ENCODE measurements at regions not wholly inside any gene's neighbourhood (a gene's known extent, or its start where the extent isn't known, plus 50 kb on each side); places are given as distances from the start of the nearest gene placed in this dataset.
A peak's percentile ranks its signal among the peaks of the same experiment; 100 is the strongest.

DNA sequence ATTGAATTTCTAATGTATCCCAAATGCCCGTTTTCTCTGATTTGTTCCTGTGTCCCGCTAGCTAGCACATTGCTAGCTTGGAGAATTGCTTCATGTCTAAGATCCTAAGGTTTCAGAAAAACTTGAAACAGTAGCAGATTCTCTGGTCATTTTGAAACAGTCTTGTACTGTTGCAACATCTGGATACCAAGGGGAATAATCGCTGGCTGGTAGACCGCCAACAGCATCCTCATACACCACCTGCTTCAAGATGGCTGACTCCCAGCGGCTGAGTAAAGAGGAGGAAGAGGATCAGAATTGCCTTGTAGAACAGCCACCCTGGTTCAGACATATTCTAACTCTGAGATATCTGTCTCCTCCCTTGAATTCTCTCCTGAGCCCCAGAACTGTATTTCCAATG lies 226.7 kb upstream of the ELAC2 start:
- no peaks in the 10 kb centered on the region for H3K79me2 ChIP-seq (replicated peaks; ENCODE audit: insufficient read depth)
- no peak overlapping the region for H3K4me3 ChIP-seq
- Mint-ChIP-seq H3K4me3 (no peak overlapping the region), H3K4me1 (no peaks in the 10 kb centered on the region), H3K9me3 (peaks cover 4% of the 10 kb centered on the region; the same call in 1 of the 3 replicates), H3K36me3 (ENCODE audit: low read depth) (no peaks in the 10 kb centered on the region), H3K27ac (no peak overlapping the region), H3K27me3 (ENCODE audit: insufficient read depth, low read depth, poor library complexity) (no peaks in the 10 kb centered on the region)
- H3K27ac ChIP-seq (ENCODE audit: low read depth), result no peak overlapping the region
- no peak for DNase-seq (ENCODE audit: low spot score)
- no peaks in the 10 kb centered on the region for H3K4me1 ChIP-seq (ENCODE audit: insufficient read depth)
- ATAC-seq, result no peak
- no peaks in the 10 kb centered on the region for H4K20me1 ChIP-seq (replicated peaks; ENCODE audit: insufficient read depth)
- no peaks in the 10 kb centered on the region for H3F3A ChIP-seq (replicated peaks; ENCODE audit: low read depth)
- no peak overlapping the region for H3K4me2 ChIP-seq
- H2AFZ ChIP-seq, result peak overlapping the region; percentile 61
- no peaks in the 10 kb centered on the region for H3K27me3 ChIP-seq (ENCODE audit: insufficient read depth)
- no peaks in the 10 kb centered on the region for H3K9me2 ChIP-seq (ENCODE audit: insufficient read depth)
- H3K36me3 ChIP-seq (ENCODE audit: insufficient read depth), result no peaks in the 10 kb centered on the region
- no peak for TF ChIP-seq EZH2phosphoT487 (IDR thresholded peaks at IDR 0.05; ENCODE audit: unreplicated experiment)
- TF ChIP-seq ZNF114 (CRISPR knock-in tag; IDR thresholded peaks at IDR 0.05), result no peak
- no peak for TF ChIP-seq JUNB (IDR thresholded peaks at IDR 0.05; ENCODE audit: unreplicated experiment)
- TF ChIP-seq, protein P1, sequence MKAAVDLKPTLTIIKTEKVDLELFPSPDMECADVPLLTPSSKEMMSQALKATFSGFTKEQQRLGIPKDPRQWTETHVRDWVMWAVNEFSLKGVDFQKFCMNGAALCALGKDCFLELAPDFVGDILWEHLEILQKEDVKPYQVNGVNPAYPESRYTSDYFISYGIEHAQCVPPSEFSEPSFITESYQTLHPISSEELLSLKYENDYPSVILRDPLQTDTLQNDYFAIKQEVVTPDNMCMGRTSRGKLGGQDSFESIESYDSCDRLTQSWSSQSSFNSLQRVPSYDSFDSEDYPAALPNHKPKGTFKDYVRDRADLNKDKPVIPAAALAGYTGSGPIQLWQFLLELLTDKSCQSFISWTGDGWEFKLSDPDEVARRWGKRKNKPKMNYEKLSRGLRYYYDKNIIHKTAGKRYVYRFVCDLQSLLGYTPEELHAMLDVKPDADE (IDR thresholded peaks at IDR 0.05), result no peak
- TF ChIP-seq CREB1 (CRISPR knock-in tag; IDR thresholded peaks at IDR 0.05; ENCODE audit: low read depth), result no peak

DNA sequence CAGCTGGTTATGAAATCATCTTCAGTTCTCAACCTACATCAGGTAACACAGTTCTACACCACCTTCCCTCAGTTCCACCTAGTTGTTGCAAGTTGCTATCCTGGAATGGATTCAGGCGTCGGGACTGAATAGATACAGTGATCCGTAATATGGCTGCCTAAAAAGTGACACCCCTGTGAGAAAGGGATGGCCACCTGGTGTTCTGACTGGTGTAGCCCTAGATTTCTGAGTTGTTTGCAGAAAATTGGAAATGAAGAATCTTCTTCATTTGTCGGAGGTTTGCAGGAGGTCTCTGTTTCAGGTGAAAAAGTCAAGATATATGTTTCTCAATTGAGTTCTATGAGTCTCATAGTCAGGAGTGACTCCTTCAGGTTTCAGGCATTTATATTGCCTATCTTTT lies 225.8 kb upstream of the ELAC2 start:
- no peak overlapping the region for H3K27ac ChIP-seq (ENCODE audit: low read depth)
- no peaks in the 10 kb centered on the region for H3K4me1 ChIP-seq (ENCODE audit: insufficient read depth)
- DNase-seq (ENCODE audit: low spot score) (no peak), ATAC-seq (no peak)
- H3K36me3 ChIP-seq (ENCODE audit: insufficient read depth), result no peaks in the 10 kb centered on the region
- H3K4me2 ChIP-seq, result no peak overlapping the region
- Mint-ChIP-seq H3K27me3 (ENCODE audit: insufficient read depth, low read depth, poor library complexity) (no peaks in the 10 kb centered on the region), H3K9me3 (peaks cover 2% of the 10 kb centered on the region; the same call in 1 of the 3 replicates), H3K4me3 (no peak overlapping the region), H3K4me1 (no peaks in the 10 kb centered on the region), H3K27ac (no peak overlapping the region), H3K36me3 (ENCODE audit: low read depth) (no peaks in the 10 kb centered on the region)
- H3K9me2 ChIP-seq (ENCODE audit: insufficient read depth), result no peaks in the 10 kb centered on the region
- no peaks in the 10 kb centered on the region for H3K79me2 ChIP-seq (replicated peaks; ENCODE audit: insufficient read depth)
- H3F3A ChIP-seq (replicated peaks; ENCODE audit: low read depth), result no peaks in the 10 kb centered on the region
- H3K4me3 ChIP-seq, result no peak overlapping the region
- no peaks in the 10 kb centered on the region for H3K27me3 ChIP-seq (ENCODE audit: insufficient read depth)
- 0 out of 2 replicates have a peak overlapping the region, but pooled peaks have one; percentile 38 for H2AFZ ChIP-seq
- no peaks in the 10 kb centered on the region for H4K20me1 ChIP-seq (replicated peaks; ENCODE audit: insufficient read depth)
- TF ChIP-seq POLR2AphosphoS5 (IDR thresholded peaks at IDR 0.05; ENCODE audit: low read depth), result no peak
- no peak for TF ChIP-seq CREB1 (CRISPR knock-in tag; IDR thresholded peaks at IDR 0.05; ENCODE audit: low read depth)
- TF ChIP-seq STAT1 (IDR thresholded peaks at IDR 0.05; ENCODE audit: unreplicated experiment), result no peak
- TF ChIP-seq NANOG (IDR thresholded peaks at IDR 0.05; ENCODE audit: borderline replicate concordance), result no peak
- TF ChIP-seq, protein P2, sequence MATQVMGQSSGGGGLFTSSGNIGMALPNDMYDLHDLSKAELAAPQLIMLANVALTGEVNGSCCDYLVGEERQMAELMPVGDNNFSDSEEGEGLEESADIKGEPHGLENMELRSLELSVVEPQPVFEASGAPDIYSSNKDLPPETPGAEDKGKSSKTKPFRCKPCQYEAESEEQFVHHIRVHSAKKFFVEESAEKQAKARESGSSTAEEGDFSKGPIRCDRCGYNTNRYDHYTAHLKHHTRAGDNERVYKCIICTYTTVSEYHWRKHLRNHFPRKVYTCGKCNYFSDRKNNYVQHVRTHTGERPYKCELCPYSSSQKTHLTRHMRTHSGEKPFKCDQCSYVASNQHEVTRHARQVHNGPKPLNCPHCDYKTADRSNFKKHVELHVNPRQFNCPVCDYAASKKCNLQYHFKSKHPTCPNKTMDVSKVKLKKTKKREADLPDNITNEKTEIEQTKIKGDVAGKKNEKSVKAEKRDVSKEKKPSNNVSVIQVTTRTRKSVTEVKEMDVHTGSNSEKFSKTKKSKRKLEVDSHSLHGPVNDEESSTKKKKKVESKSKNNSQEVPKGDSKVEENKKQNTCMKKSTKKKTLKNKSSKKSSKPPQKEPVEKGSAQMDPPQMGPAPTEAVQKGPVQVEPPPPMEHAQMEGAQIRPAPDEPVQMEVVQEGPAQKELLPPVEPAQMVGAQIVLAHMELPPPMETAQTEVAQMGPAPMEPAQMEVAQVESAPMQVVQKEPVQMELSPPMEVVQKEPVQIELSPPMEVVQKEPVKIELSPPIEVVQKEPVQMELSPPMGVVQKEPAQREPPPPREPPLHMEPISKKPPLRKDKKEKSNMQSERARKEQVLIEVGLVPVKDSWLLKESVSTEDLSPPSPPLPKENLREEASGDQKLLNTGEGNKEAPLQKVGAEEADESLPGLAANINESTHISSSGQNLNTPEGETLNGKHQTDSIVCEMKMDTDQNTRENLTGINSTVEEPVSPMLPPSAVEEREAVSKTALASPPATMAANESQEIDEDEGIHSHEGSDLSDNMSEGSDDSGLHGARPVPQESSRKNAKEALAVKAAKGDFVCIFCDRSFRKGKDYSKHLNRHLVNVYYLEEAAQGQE (IDR thresholded peaks at IDR 0.05; ENCODE audit: unreplicated experiment), result no peak
- TF ChIP-seq, protein P1 (IDR thresholded peaks at IDR 0.05), result no peak
- TF ChIP-seq, protein P3, sequence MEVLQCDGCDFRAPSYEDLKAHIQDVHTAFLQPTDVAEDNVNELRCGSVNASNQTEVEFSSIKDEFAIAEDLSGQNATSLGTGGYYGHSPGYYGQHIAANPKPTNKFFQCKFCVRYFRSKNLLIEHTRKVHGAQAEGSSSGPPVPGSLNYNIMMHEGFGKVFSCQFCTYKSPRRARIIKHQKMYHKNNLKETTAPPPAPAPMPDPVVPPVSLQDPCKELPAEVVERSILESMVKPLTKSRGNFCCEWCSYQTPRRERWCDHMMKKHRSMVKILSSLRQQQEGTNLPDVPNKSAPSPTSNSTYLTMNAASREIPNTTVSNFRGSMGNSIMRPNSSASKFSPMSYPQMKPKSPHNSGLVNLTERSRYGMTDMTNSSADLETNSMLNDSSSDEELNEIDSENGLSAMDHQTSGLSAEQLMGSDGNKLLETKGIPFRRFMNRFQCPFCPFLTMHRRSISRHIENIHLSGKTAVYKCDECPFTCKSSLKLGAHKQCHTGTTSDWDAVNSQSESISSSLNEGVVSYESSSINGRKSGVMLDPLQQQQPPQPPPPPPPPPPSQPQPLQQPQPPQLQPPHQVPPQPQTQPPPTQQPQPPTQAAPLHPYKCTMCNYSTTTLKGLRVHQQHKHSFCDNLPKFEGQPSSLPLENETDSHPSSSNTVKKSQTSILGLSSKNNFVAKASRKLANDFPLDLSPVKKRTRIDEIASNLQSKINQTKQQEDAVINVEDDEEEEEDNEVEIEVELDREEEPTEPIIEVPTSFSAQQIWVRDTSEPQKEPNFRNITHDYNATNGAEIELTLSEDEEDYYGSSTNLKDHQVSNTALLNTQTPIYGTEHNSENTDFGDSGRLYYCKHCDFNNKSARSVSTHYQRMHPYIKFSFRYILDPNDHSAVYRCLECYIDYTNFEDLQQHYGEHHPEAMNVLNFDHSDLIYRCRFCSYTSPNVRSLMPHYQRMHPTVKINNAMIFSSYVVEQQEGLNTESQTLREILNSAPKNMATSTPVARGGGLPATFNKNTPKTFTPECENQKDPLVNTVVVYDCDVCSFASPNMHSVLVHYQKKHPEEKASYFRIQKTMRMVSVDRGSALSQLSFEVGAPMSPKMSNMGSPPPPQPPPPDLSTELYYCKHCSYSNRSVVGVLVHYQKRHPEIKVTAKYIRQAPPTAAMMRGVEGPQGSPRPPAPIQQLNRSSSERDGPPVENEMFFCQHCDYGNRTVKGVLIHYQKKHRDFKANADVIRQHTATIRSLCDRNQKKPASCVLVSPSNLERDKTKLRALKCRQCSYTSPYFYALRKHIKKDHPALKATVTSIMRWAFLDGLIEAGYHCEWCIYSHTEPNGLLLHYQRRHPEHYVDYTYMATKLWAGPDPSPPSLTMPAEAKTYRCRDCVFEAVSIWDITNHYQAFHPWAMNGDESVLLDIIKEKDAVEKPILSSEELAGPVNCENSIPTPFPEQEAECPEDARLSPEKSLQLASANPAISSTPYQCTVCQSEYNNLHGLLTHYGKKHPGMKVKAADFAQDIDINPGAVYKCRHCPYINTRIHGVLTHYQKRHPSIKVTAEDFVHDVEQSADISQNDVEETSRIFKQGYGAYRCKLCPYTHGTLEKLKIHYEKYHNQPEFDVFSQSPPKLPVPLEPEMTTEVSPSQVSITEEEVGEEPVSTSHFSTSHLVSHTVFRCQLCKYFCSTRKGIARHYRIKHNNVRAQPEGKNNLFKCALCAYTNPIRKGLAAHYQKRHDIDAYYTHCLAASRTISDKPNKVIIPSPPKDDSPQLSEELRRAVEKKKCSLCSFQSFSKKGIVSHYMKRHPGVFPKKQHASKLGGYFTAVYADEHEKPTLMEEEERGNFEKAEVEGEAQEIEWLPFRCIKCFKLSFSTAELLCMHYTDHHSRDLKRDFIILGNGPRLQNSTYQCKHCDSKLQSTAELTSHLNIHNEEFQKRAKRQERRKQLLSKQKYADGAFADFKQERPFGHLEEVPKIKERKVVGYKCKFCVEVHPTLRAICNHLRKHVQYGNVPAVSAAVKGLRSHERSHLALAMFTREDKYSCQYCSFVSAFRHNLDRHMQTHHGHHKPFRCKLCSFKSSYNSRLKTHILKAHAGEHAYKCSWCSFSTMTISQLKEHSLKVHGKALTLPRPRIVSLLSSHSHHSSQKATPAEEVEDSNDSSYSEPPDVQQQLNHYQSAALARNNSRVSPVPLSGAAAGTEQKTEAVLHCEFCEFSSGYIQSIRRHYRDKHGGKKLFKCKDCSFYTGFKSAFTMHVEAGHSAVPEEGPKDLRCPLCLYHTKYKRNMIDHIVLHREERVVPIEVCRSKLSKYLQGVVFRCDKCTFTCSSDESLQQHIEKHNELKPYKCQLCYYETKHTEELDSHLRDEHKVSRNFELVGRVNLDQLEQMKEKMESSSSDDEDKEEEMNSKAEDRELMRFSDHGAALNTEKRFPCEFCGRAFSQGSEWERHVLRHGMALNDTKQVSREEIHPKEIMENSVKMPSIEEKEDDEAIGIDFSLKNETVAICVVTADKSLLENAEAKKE (CRISPR knock-in tag; IDR thresholded peaks at IDR 0.05), result no peak
- no peak for TF ChIP-seq ZNF331 (CRISPR knock-in tag; IDR thresholded peaks at IDR 0.05; ENCODE audit: low read depth)
- TF ChIP-seq JUNB (IDR thresholded peaks at IDR 0.05; ENCODE audit: unreplicated experiment), result no peak
